H1 (cell line): ENCODE measurements at regions not wholly inside any gene's neighbourhood (a gene's known extent, or its start where the extent isn't known, plus 50 kb on each side); places are given as distances from the start of the nearest gene placed in this dataset.

Source experiments
- EP300 ChIP-seq, 2 experiments: IDR thresholded peaks; 1 replicate in 1 of 2; 2 replicates in 1 of 2; pipeline ENCODE4 v1.6.1; 2011 to 2012; ENCODE audit warnings: low read depth in 2 of 2, low read length in 2 of 2, mild to moderate bottlenecking in 2 of 2, borderline replicate concordance in 1 of 2, inconsistent platforms in 1 of 2, moderate library complexity in 1 of 2
- EZH2 ChIP-seq: fragments of 200-600 bp; sonication (generic); IDR thresholded peaks from 2 replicates; pipeline ENCODE4 v1.7.1; 2012; ENCODE audit warnings: low read depth, mild to moderate bottlenecking, moderate library complexity, low read length, inconsistent platforms; ENCODE audit not compliant: severe bottlenecking
- POLR2A ChIP-seq, 2 experiments: IDR thresholded peaks; 1 replicate in 1 of 2; 2 replicates in 1 of 2; pipeline ENCODE4 v1.6.1; 2011; ENCODE audit warnings: low read depth in 2 of 2, low read length in 2 of 2, mild to moderate bottlenecking in 2 of 2; ENCODE audit errors: control extremely low read depth in 1 of 2
- SP1 ChIP-seq: IDR thresholded peaks from 2 replicates; pipeline ENCODE4 v1.6.1; 2011; ENCODE audit warnings: low read depth, low read length
- SP2 ChIP-seq: IDR thresholded peaks from 2 replicates; pipeline ENCODE4 v1.6.1; 2012; ENCODE audit warnings: mild to moderate bottlenecking, low read length, inconsistent platforms
- TEAD4 ChIP-seq: IDR thresholded peaks from 2 replicates; pipeline ENCODE4 v1.6.1; 2012; ENCODE audit warnings: low read depth, low read length, inconsistent platforms, mixed read lengths
- TF ChIP-seq, protein P1 (sequence below), 3 experiments: IDR thresholded peaks; 1 replicate in 2 of 3; 2 replicates in 1 of 3; pipeline versions ENCODE4 v1.5.1 to v1.6.1; 2011; ENCODE audit warnings: low read length in 3 of 3, mild to moderate bottlenecking in 3 of 3, inconsistent platforms in 2 of 3, low read depth in 1 of 3, moderate library complexity in 1 of 3; ENCODE audit not compliant: insufficient read depth in 1 of 3; ENCODE audit errors: control extremely low read depth in 1 of 3
- TF ChIP-seq, protein P2 (sequence below): IDR thresholded peaks from 2 replicates; pipeline ENCODE4 v1.6.1; 2012; ENCODE audit warnings: inconsistent platforms

DNA sequence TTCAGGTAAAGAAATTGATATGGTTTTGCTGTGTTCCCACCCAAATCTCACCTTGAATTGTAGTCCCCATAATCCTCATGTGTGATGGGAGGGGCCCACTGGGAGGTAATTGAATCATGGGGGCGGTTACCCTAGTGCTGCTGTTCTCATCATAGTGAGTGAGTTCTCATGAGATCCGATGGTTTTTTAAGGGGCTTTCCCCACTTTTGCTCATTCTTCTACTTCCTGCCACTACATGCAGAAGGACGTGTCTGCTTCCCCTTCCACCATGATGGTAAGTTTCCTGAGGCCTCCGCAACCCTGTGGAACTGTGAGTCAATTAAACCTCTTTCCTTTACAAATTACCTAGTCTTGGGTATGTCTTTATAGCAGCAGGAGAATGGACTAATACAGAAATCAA lies 69.3 kb downstream of the MIS18A start:
- TF ChIP-seq TEAD4 (no peak), SP2 (no peak), SP1 (no peak), EP300 (IDR thresholded peaks at IDR 0.05; ENCODE audit: borderline replicate concordance in 1 of 2, low read depth in 2 of 2, low read length in 2 of 2) (no peak), EZH2 (no peak), POLR2A (IDR thresholded peaks at IDR 0.05; ENCODE audit: control extremely low read depth in 1 of 2, low read depth in 2 of 2, low read length in 2 of 2) (no peak)
- TF ChIP-seq, protein P1, sequence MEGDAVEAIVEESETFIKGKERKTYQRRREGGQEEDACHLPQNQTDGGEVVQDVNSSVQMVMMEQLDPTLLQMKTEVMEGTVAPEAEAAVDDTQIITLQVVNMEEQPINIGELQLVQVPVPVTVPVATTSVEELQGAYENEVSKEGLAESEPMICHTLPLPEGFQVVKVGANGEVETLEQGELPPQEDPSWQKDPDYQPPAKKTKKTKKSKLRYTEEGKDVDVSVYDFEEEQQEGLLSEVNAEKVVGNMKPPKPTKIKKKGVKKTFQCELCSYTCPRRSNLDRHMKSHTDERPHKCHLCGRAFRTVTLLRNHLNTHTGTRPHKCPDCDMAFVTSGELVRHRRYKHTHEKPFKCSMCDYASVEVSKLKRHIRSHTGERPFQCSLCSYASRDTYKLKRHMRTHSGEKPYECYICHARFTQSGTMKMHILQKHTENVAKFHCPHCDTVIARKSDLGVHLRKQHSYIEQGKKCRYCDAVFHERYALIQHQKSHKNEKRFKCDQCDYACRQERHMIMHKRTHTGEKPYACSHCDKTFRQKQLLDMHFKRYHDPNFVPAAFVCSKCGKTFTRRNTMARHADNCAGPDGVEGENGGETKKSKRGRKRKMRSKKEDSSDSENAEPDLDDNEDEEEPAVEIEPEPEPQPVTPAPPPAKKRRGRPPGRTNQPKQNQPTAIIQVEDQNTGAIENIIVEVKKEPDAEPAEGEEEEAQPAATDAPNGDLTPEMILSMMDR (IDR thresholded peaks at IDR 0.05; ENCODE audit: control extremely low read depth in 1 of 3, insufficient read depth in 1 of 3, low read depth in 1 of 3, low read length in 3 of 3), result no peak
- TF ChIP-seq, protein P2, sequence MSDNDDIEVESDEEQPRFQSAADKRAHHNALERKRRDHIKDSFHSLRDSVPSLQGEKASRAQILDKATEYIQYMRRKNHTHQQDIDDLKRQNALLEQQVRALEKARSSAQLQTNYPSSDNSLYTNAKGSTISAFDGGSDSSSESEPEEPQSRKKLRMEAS, result no peak
